ENCODE measurements at regions not wholly inside any gene's neighbourhood (a gene's known extent, or its start where the extent isn't known, plus 50 kb on each side); places are given as distances from the start of the nearest gene placed in this dataset.

GRCh38 chr12:23193552-23193951, 568.6 kb downstream of the ETNK1 start:
- Histone ChIP-seq H3K4me3 (ENCODE audit: low read depth, low read length) (no peak overlapping the region), H3K4me1 (no peaks in the 10 kb centered on the region), H3K27me3 (replicated peaks; ENCODE audit: control insufficient read depth, insufficient read depth, low read length) (no peaks in the 10 kb centered on the region), H3K9me3 (no peaks in the 10 kb centered on the region), H3K36me3 (ENCODE audit: control insufficient read depth, insufficient read depth, low read length) (no peaks in the 10 kb centered on the region)
- Mint-ChIP-seq H3K9me3 (ENCODE audit: unreplicated experiment) (peaks cover under 1% of the 10 kb centered on the region), H3K27me3 (ENCODE audit: insufficient read depth, unreplicated experiment) (peaks cover 8% of the 10 kb centered on the region), H3K36me3 (ENCODE audit: insufficient read depth, unreplicated experiment) (no peaks in the 10 kb centered on the region), H3K4me1 (ENCODE audit: low read depth, unreplicated experiment) (no peaks in the 10 kb centered on the region), H3K27ac (ENCODE audit: unreplicated experiment) (no peak overlapping the region), H3K4me3 (ENCODE audit: unreplicated experiment) (no peak overlapping the region)
- TF ChIP-seq CTCF (IDR thresholded peaks at IDR 0.05; ENCODE audit: insufficient read depth in 1 of 2, low read depth in 1 of 2, low read length in 1 of 2, severe bottlenecking in 1 of 2, unreplicated experiment in 1 of 2): no peak
- ChIA-PET POLR2A (interaction anchor here (0.6 kb wide), 1 partner anchor 283 kb away, joined by 3 read pairs; no protein-coding TSS in a partner anchor), CTCF (no interaction called here)
- BruUV-seq (replicated peaks): no TSS peak
- intact Hi-C loops (cut with micrococcal nuclease; ENCODE audit: unreplicated experiment): no loop called here
- no peak for DNase-seq

- H3K27me3 ChIP-seq (replicated peaks; ENCODE audit: control insufficient read depth, insufficient read depth, low read length): no peaks in the 10 kb centered on the region
- Mint-ChIP-seq H3K4me1 (ENCODE audit: low read depth, unreplicated experiment) (no peaks in the 10 kb centered on the region), H3K9me3 (ENCODE audit: unreplicated experiment) (peaks cover 9% of the 10 kb centered on the region), H3K4me3 (ENCODE audit: unreplicated experiment) (no peak overlapping the region), H3K36me3 (ENCODE audit: insufficient read depth, unreplicated experiment) (no peaks in the 10 kb centered on the region), H3K27ac (ENCODE audit: unreplicated experiment) (no peak overlapping the region), H3K27me3 (ENCODE audit: insufficient read depth, unreplicated experiment) (peaks cover 12% of the 10 kb centered on the region)
- no peaks in the 10 kb centered on the region for H3K4me1 ChIP-seq
- no TSS peak for BruUV-seq (replicated peaks)
- ChIA-PET POLR2A (no interaction called here), CTCF (no interaction called here)
- DNase-seq: no peak
- H3K9me3 ChIP-seq: no peaks in the 10 kb centered on the region
- intact Hi-C loops (cut with micrococcal nuclease; ENCODE audit: unreplicated experiment): no loop called here
- TF ChIP-seq CTCF (IDR thresholded peaks at IDR 0.05; ENCODE audit: insufficient read depth in 1 of 2, low read depth in 1 of 2, low read length in 1 of 2, severe bottlenecking in 1 of 2, unreplicated experiment in 1 of 2): no peak
- no peaks in the 10 kb centered on the region for H3K36me3 ChIP-seq (ENCODE audit: control insufficient read depth, insufficient read depth, low read length)
- H3K4me3 ChIP-seq (ENCODE audit: low read depth, low read length): no peak overlapping the region
Observed at GRCh38 chr12:23197266-23197665, 572.3 kb downstream of the ETNK1 start.

GRCh38 chr12:23202728-23203127, 577.8 kb downstream of the ETNK1 start:
- no peak overlapping the region for H3K27ac Mint-ChIP-seq (ENCODE audit: unreplicated experiment)
- CTCF ChIA-PET: no interaction called here
- Histone ChIP-seq H3K4me1 (no peaks in the 10 kb centered on the region), H3K36me3 (ENCODE audit: control insufficient read depth, insufficient read depth, low read length) (no peaks in the 10 kb centered on the region), H3K27me3 (replicated peaks; ENCODE audit: control insufficient read depth, insufficient read depth, low read length) (no peaks in the 10 kb centered on the region), H3K4me3 (ENCODE audit: low read depth, low read length) (no peak overlapping the region), H3K9me3 (no peaks in the 10 kb centered on the region)
- H3K4me1 Mint-ChIP-seq (ENCODE audit: low read depth, unreplicated experiment): no peaks in the 10 kb centered on the region
- intact Hi-C loops (cut with micrococcal nuclease; ENCODE audit: unreplicated experiment): loop anchor here (10.0 kb wide), 2 partner anchors 348 to 742 kb away; partner anchors contain the start of gene SOX5
- BruUV-seq (replicated peaks): no TSS peak
- H3K9me3 Mint-ChIP-seq (ENCODE audit: unreplicated experiment): peaks cover 9% of the 10 kb centered on the region
- TF ChIP-seq CTCF (IDR thresholded peaks at IDR 0.05; ENCODE audit: insufficient read depth in 1 of 2, low read depth in 1 of 2, low read length in 1 of 2, severe bottlenecking in 1 of 2, unreplicated experiment in 1 of 2): no peak
- no peak overlapping the region for H3K4me3 Mint-ChIP-seq (ENCODE audit: unreplicated experiment)
- POLR2A ChIA-PET: no interaction called here
- no peaks in the 10 kb centered on the region for H3K36me3 Mint-ChIP-seq (ENCODE audit: insufficient read depth, unreplicated experiment)
- peaks cover 12% of the 10 kb centered on the region for H3K27me3 Mint-ChIP-seq (ENCODE audit: insufficient read depth, unreplicated experiment)
- no peak for DNase-seq

Measured in Caco-2 (cell line).